ENCODE measurements at regions not wholly inside any gene's neighbourhood (a gene's known extent, or its start where the extent isn't known, plus 50 kb on each side); places are given as distances from the start of the nearest gene placed in this dataset.

GRCh38 chr20:40882152-40882551 is 146.5 kb upstream of the TOP1 start:
- ATAC-seq: no peak
- no peak for TF ChIP-seq CSDC2 (CRISPR knock-in tag; IDR thresholded peaks at IDR 0.05)
- no peak for TF ChIP-seq ZNF8 (CRISPR knock-in tag; IDR thresholded peaks at IDR 0.05)
- no peak for TF ChIP-seq CREB5 (CRISPR knock-in tag; IDR thresholded peaks at IDR 0.05; ENCODE audit: low read depth)
- no peak for TF ChIP-seq POU6F1 (CRISPR knock-in tag; IDR thresholded peaks at IDR 0.05; ENCODE audit: borderline replicate concordance, low read depth)
- TF ChIP-seq CSRNP3 (CRISPR knock-in tag; IDR thresholded peaks at IDR 0.05): no peak
- TF ChIP-seq RARB (CRISPR knock-in tag; IDR thresholded peaks at IDR 0.05): no peak
- TF ChIP-seq TCF4 (CRISPR knock-in tag; IDR thresholded peaks at IDR 0.05; ENCODE audit: borderline replicate concordance): no peak
- TF ChIP-seq ZNF565 (CRISPR knock-in tag; conservative IDR thresholded peaks at IDR 0.05; ENCODE audit: low read depth): no peak
- no peak for TF ChIP-seq PPARA (CRISPR knock-in tag; IDR thresholded peaks at IDR 0.05; ENCODE audit: borderline replicate concordance)
- TF ChIP-seq ZFP3 (CRISPR knock-in tag; IDR thresholded peaks at IDR 0.05): no peak
- no peak for TF ChIP-seq GLIS3 (CRISPR knock-in tag; IDR thresholded peaks at IDR 0.05)
- no peak for TF ChIP-seq ZFP30 (CRISPR knock-in tag; IDR thresholded peaks at IDR 0.05)
- no peak for TF ChIP-seq ZC3H10 (CRISPR knock-in tag; IDR thresholded peaks at IDR 0.05)
- no peak for TF ChIP-seq BACH2 (CRISPR knock-in tag; IDR thresholded peaks at IDR 0.05; ENCODE audit: borderline replicate concordance)
- no peak for TF ChIP-seq OSR1 (CRISPR knock-in tag; IDR thresholded peaks at IDR 0.05)
- no peak for TF ChIP-seq ARNTL (CRISPR knock-in tag; IDR thresholded peaks at IDR 0.05; ENCODE audit: borderline replicate concordance, low read depth)
- no peak for TF ChIP-seq SNAI2 (CRISPR knock-in tag; IDR thresholded peaks at IDR 0.05)

GRCh38 chr20:40883097-40883496 is 145.5 kb upstream of the TOP1 start:
- ATAC-seq: no peak
- no peak for TF ChIP-seq ZFP3 (CRISPR knock-in tag; IDR thresholded peaks at IDR 0.05)
- no peak for TF ChIP-seq CSDC2 (CRISPR knock-in tag; IDR thresholded peaks at IDR 0.05)
- TF ChIP-seq TOX (CRISPR knock-in tag; IDR thresholded peaks at IDR 0.05; ENCODE audit: borderline replicate concordance): no peak
- no peak for TF ChIP-seq ZNF70 (CRISPR knock-in tag; IDR thresholded peaks at IDR 0.05)
- no peak for TF ChIP-seq SNAI2 (CRISPR knock-in tag; IDR thresholded peaks at IDR 0.05)
- no peak for TF ChIP-seq CSRNP3 (CRISPR knock-in tag; IDR thresholded peaks at IDR 0.05)
- no peak for TF ChIP-seq PATZ1 (CRISPR knock-in tag; IDR thresholded peaks at IDR 0.05; ENCODE audit: borderline replicate concordance)
- TF ChIP-seq PPARA (CRISPR knock-in tag; IDR thresholded peaks at IDR 0.05; ENCODE audit: borderline replicate concordance): no peak
- TF ChIP-seq ZC3H10 (CRISPR knock-in tag; IDR thresholded peaks at IDR 0.05): no peak
- TF ChIP-seq ESRRG (CRISPR knock-in tag; IDR thresholded peaks at IDR 0.05): no peak
- TF ChIP-seq TSHZ2 (CRISPR knock-in tag; IDR thresholded peaks at IDR 0.05): no peak
- no peak for TF ChIP-seq ZNF565 (CRISPR knock-in tag; conservative IDR thresholded peaks at IDR 0.05; ENCODE audit: low read depth)
- no peak for TF ChIP-seq ZNF8 (CRISPR knock-in tag; IDR thresholded peaks at IDR 0.05)
- TF ChIP-seq OSR1 (CRISPR knock-in tag; IDR thresholded peaks at IDR 0.05): no peak
- no peak for TF ChIP-seq POU6F1 (CRISPR knock-in tag; IDR thresholded peaks at IDR 0.05; ENCODE audit: borderline replicate concordance, low read depth)
- no peak for TF ChIP-seq TCF4 (CRISPR knock-in tag; IDR thresholded peaks at IDR 0.05; ENCODE audit: borderline replicate concordance)
- no peak for TF ChIP-seq RARB (CRISPR knock-in tag; IDR thresholded peaks at IDR 0.05)
